Heart right ventricle (tissue), 16 donors: ENCODE measurements at regions not wholly inside any gene's neighbourhood (a gene's known extent, or its start where the extent isn't known, plus 50 kb on each side); places are given as distances from the start of the nearest gene placed in this dataset.

ENCODE experiments used
- ATAC-seq, 8 donors: fragments of 200-7000 bp; cut with Tn5 transposase; one replicate each; pipeline ENCODE4 v1.9.1; 2020; ENCODE audit warnings: mild to moderate bottlenecking in 8 of 8, moderate library complexity in 8 of 8, moderate number of reproducible peaks in 1 of 8
- DNase-seq, 2 donors: peaks; one replicate each; pipeline ENCODE4 v3.0.0-alpha.2; 2020
- H3K27ac ChIP-seq, 10 donors: fragments of 200-600 bp; sonication (generic) in 2 of 10; one replicate each; pipeline versions ENCODE4 v1.5.0 to v1.8.0; 2020 to 2022; ENCODE audit warnings: mild to moderate bottlenecking in 3 of 10
- H3K27me3 ChIP-seq, 7 donors: fragments of 200-600 bp; one replicate each; pipeline ENCODE4 v1.8.0; 2021 to 2022; ENCODE audit warnings: mild to moderate bottlenecking in 2 of 7
- H3K36me3 ChIP-seq, 9 donors: fragments of 200-600 bp; sonication (generic) in 1 of 9; one replicate each; pipeline versions ENCODE4 v1.5.0 to v1.8.0; 2020 to 2022; ENCODE audit warnings: mild to moderate bottlenecking in 2 of 9
- H3K4me1 ChIP-seq, 9 donors: fragments of 200-600 bp; sonication (generic) in 1 of 9; one replicate each; pipeline versions ENCODE4 v1.5.0 to v1.8.0; 2020 to 2022; ENCODE audit warnings: mild to moderate bottlenecking in 4 of 9
- H3K4me3 ChIP-seq, 10 donors: fragments of 200-600 bp; sonication (generic) in 2 of 10; one replicate each; pipeline versions ENCODE4 v1.5.0 to v1.8.0; 2020 to 2022; ENCODE audit warnings: mild to moderate bottlenecking in 7 of 10, moderate library complexity in 2 of 10
- H3K9me3 ChIP-seq, 11 donors: fragments of 200-600 bp in 10 of 11; sonication (generic) in 2 of 11; one replicate each; pipeline versions ENCODE4 v1.5.0 to v1.8.0; 2013 to 2022; ENCODE audit warnings: mild to moderate bottlenecking in 2 of 11, control low read depth in 1 of 11, moderate library complexity in 1 of 11
- WGBS, 2 donors: extraction: QIAGEN DNeasy Blood & Tissue Kit; methylation state at CpG; one replicate each; pipeline ENCODE4 v1.1.7; 2013; ENCODE audit warnings: inconsistent platforms in 1 of 2; 5-methylcytosine and 5-hydroxymethylcytosine counted together
- intact Hi-C, 10 donors: fragments of 100-400 bp; cut with DNase I; formaldehyde crosslinking; loops; one replicate each; pipeline versions ENCODE4 v1.11.1 to v1.14.2; 2022
- TF ChIP-seq, protein P1 (sequence below), 9 donors: fragments of 200-600 bp; sonication (generic) in 2 of 9; IDR thresholded peaks; one replicate each; pipeline versions ENCODE4 v1.5.0 to v1.8.0; 2021 to 2022; ENCODE audit warnings: antibody characterized with exemption in 9 of 9, mild to moderate bottlenecking in 5 of 9, moderate library complexity in 1 of 9
- donor health status: Arrhythmogenic right ventricular cardiomyopathy.
- donor health status: ischemic (EF 13 %, LVEDD 7.1; RV severe dilation, severe dysfunction).
- donor health status: healthy with polysubstance abuse.
- donor health status: DM: no; HTN: yes; CAD: no.
- donor health status: DM: no; HTN: no; CAD: no.
- donor health status: ischemic (EF 25% LVEDD 6.9; RV normal size, moderate dysfunction).
- donor health status: ischemic (EF 25% LVEDD 5.7; RV mildly dilated, moderate dysfunction).
- donor health status: healthy.
- donor health status: DM: yes; HTN: yes; CAD: no.
- donor health status: Ischemic cardiomyopathy.
- donor health status: ischemic (EF 35%, LVEDD 5.7; RV mildly dilated, moderate dysfunction).
- donor health status: nonischemic (EF 11% LVEDD 7.7; RV severe dilation, severe dysfunction).
- donor health status: DM: yes; HTN: yes; CAD: no.
- donor health status: PGD.
- donor health status: ischemic (EF 29% LVEDD 5.4; RV normal size, mild dysfunction).
- donor health status: nonischemic (EF 23%, LVEDD 6.1; RV moderate dilation, normal function).

- Histone ChIP-seq H3K27me3 (peaks cover 0 to 14% (median 0%) of the 10 kb centered on the region in 7 donors), H3K36me3 (no peaks in the 10 kb centered on the region), H3K4me3 (no peak overlapping the region), H3K9me3 (peaks cover 0 to 13% (median 0%) of the 10 kb centered on the region in 11 donors), H3K27ac (no peak overlapping the region), H3K4me1 (peaks cover 0 to 9% (median 0%) of the 10 kb centered on the region in 9 donors)
- intact Hi-C loops, result no loop called here
- WGBS, 2 donors, result 49 to 58% methylated on average over 4 of the region's 4 CpGs
- TF ChIP-seq, protein P1, sequence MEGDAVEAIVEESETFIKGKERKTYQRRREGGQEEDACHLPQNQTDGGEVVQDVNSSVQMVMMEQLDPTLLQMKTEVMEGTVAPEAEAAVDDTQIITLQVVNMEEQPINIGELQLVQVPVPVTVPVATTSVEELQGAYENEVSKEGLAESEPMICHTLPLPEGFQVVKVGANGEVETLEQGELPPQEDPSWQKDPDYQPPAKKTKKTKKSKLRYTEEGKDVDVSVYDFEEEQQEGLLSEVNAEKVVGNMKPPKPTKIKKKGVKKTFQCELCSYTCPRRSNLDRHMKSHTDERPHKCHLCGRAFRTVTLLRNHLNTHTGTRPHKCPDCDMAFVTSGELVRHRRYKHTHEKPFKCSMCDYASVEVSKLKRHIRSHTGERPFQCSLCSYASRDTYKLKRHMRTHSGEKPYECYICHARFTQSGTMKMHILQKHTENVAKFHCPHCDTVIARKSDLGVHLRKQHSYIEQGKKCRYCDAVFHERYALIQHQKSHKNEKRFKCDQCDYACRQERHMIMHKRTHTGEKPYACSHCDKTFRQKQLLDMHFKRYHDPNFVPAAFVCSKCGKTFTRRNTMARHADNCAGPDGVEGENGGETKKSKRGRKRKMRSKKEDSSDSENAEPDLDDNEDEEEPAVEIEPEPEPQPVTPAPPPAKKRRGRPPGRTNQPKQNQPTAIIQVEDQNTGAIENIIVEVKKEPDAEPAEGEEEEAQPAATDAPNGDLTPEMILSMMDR (IDR thresholded peaks at IDR 0.05), result no peak
- DNase-seq (no peak), ATAC-seq (peak in 1 of 8 donors; percentile 7)
These were observed 108.4 kb downstream of the FOXF2 start for GRCh38 chr6:1497761-1498105.

DNA sequence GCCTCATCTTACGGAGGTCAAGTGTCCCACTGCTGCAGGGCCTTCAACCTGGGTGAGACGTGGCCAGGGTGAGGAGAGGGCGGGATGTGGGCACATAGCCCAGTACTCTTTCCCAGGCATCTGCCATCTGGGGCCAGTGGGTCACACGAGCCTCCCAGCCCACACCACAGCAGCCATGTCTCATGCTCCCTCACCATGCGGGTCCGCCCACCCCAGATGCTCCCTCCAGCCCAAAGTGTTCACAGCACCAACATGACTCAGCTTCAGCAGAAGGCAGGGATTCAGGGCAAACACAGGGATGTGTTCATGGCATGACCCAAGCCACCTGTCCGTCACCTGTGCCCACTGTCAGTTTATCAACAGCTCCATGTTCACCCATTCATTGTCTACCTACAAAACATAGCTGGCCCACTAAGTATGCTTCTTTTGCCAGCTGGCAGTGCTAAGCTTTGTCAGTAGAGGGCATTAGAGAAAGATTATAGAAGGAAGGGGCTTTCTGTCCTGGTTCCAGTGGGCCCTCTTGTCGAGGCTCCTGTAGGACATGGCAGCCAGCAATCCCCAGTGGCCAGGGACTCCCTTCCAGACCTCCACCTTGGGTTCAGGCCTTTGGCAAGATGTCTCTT is 109.2 kb downstream of the FOXF2 start:
- 75 to 80% methylated on average over 8 of the region's 8 CpGs for WGBS, 2 donors
- ATAC-seq, result no peak

DNA sequence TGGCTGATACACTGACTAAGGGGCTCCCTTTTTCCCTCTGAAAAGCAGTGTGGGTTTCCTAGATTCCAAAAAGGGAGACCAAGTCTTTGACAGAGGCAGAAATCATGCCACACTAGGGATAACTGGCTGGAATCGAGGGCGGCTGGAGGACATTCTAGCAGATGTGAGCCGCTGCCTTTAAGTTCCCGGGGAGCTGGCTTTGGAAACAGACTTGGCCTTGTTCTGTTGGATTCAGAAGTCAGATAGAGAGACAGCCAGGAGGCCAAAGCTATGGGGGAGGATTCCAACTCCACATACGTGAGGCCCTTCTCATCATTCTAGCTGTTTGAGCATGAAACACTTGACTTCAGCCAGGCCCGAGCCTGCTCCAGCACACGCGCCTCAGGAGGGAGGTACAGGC is 109.9 kb upstream of the FOXC1 start:
- Histone ChIP-seq H3K27me3 (peaks cover 0 to 14% (median 0%) of the 10 kb centered on the region in 7 donors), H3K9me3 (peaks cover 0 to 13% (median 0%) of the 10 kb centered on the region in 11 donors), H3K36me3 (no peaks in the 10 kb centered on the region), H3K27ac (no peak overlapping the region), H3K4me1 (peaks cover 0 to 16% (median 0%) of the 10 kb centered on the region in 9 donors), H3K4me3 (no peak overlapping the region)
- TF ChIP-seq, protein P1 (IDR thresholded peaks at IDR 0.05), result no peak
- no peak for DNase-seq
- intact Hi-C loops, result no loop called here
- peak in 3 of 8 donors; percentile 15 to 45 (median 19) for ATAC-seq
- WGBS, 2 donors, result 69 to 75% methylated on average over 8 of the region's 8 CpGs

More for the DNA sequence above, 109.2 kb downstream of the FOXF2 start:
- Histone ChIP-seq H3K27me3 (peaks cover 0 to 14% (median 0%) of the 10 kb centered on the region in 7 donors), H3K36me3 (no peaks in the 10 kb centered on the region), H3K9me3 (peaks cover 0 to 13% (median 0%) of the 10 kb centered on the region in 11 donors), H3K27ac (no peak overlapping the region), H3K4me1 (peaks cover 0 to 9% (median 0%) of the 10 kb centered on the region in 9 donors), H3K4me3 (no peak overlapping the region)
- no peak for DNase-seq
- TF ChIP-seq, protein P1 (IDR thresholded peaks at IDR 0.05), result no peak
- intact Hi-C loops, result no loop called here

- TF ChIP-seq, protein P1 (IDR thresholded peaks at IDR 0.05), result no peak
- intact Hi-C loops, result no loop called here
- ATAC-seq, result no peak
- peaks cover 0 to 18% (median 0%) of the 10 kb centered on the region in 9 donors for H3K4me1 ChIP-seq
- H3K36me3 ChIP-seq, result no peaks in the 10 kb centered on the region
- H3K9me3 ChIP-seq, result peaks cover 0 to 8% (median 0%) of the 10 kb centered on the region in 11 donors
- DNase-seq, result no peak
- 81 to 85% methylated on average over 11 of the region's 11 CpGs for WGBS, 2 donors
- H3K27ac ChIP-seq, result no peak overlapping the region
- H3K4me3 ChIP-seq, result no peak overlapping the region
- peaks cover 0 to 20% (median 0%) of the 10 kb centered on the region in 7 donors for H3K27me3 ChIP-seq
These were observed 108.8 kb upstream of the FOXC1 start for GRCh38 chr6:1500913-1501312.
